Non-pigmented ciliary epithelial cell (primary cell): ENCODE measurements at regions not wholly inside any gene's neighbourhood (a gene's known extent, or its start where the extent isn't known, plus 50 kb on each side); places are given as distances from the start of the nearest gene placed in this dataset.

Source experiments
- DNase-seq: peaks from one replicate; pipeline ENCODE4 v3.0.0-alpha.2; 2010; ENCODE audit warnings: low read depth

GRCh38 chr18:4637876-4638275 is 182.8 kb upstream of the DLGAP1 start:
- no peak for DNase-seq

GRCh38 chr18:4636967-4637366 is 181.9 kb upstream of the DLGAP1 start:
- no peak for DNase-seq

- DNase-seq: no peak
Measured at GRCh38 chr18:4631239-4631638, 176.1 kb upstream of the DLGAP1 start.

GRCh38 chr18:4605212-4605611 is 150.1 kb upstream of the DLGAP1 start:
- no peak for DNase-seq

- no peak for DNase-seq
Measured at GRCh38 chr18:4603955-4604354, 148.8 kb upstream of the DLGAP1 start.

GRCh38 chr18:4599312-4599711 is 144.2 kb upstream of the DLGAP1 start:
- DNase-seq: no peak

DNA sequence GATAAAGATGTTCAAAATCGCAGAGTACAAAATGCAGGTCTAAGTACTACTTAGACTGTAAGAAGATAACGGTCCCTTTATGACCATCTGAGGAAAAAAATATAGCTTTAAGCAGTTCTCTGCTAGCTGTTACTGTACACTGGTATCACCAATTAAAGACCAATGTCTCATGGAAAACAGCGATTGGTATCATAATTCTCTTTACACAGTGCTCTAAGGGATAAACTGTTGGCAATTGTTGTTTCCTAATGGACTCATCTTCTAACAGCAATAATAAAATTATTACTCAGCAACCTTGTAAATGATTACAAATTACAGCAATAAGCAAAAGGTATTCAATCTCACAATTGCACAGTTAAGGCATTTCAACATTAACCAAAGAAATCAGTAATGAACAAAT is 142.2 kb upstream of the DLGAP1 start:
- DNase-seq: no peak

DNA sequence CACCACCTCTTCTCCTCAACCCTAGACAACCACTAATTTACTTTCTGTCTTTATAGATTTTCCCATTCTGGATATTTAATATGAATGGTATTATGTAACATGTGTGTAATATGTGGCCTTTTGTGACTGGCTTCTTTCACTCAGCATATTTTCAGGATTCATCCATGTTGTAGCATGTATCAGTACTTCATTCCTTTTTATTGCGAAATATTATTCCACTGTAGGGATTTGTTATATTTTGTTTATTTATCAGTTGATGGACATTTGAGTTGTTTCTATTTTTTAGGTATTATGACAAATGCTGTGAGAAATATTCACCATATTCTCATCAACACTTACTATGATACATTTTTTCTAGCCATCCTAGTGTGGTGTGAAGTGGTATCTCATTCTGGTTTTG is 138.8 kb upstream of the DLGAP1 start:
- no peak for DNase-seq

DNA sequence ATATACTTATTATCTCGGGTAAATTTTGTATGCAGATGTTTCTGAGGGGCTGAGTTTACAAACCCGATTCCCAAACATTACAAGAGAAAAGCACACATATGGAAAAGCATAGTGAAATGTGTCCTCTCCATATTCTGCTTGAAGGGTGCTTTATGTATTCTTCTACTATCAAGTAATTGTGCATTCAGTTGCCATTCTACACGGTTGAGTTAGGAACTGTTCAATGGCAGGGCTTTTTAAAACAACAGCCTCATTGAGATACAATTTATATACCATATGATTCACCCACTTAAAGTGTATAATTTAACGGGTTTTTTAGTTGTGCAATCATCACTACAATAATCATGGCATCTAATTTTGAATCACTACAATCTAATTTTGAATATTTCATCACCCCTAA is 138.4 kb upstream of the DLGAP1 start:
- DNase-seq: no peak

DNA sequence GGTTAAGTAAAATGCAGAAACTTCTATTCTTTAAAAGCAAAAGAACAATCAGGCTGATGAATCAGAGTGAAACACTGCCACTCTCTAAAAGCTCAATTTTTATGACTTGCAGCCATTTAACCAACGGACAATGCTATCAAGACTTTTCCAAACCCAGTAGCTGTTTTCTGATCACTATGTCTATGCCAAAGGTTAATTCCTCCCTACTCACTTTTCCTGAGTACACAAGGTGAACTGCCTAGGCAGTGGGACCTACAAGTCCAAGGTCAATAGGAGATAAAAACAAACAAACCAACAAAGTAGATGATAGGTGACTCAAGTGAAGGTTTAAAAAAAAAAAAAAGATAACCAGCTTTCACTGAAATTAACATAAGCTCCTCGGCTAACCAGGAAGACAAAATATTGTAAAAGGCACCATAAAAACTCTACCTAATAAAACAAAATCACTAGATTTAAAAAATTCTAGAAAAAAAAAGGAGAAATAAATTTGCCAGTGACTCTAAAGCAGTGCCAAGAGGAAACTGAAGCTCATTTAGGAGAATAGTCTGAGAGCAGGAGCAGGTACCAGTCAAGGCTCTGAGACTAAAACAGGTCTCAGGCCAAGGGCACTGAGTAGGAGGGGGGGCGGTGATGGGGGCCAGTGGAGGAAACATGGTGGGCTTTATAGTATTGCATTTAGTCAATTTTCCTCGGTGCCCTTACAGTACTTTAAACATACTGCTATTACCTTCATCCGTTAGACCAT is 134.1 kb upstream of the DLGAP1 start:
- no peak for DNase-seq

GRCh38 chr18:4587204-4587603 is 132.1 kb upstream of the DLGAP1 start:
- DNase-seq: no peak

DNA sequence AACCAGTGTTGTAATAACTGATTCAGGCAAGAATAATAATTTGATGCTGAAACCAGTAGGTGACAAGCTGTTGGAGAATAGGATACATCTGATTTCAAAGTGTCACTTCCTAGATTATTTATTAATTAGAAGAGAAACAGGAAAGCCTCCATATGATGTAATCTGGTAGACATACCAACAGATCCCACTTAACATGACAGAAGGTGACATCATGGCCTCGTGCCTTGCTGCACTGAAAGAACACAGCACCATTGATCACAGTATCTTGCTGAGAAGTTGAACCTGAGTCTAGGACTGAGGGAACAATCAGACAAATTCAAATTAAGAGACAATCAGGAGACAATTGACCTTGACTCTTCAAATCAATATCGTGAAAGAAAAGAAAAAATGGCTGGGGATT is 131.6 kb upstream of the DLGAP1 start:
- no peak for DNase-seq

GRCh38 chr18:4582431-4583335 is 127.6 kb upstream of the DLGAP1 start:
- no peak for DNase-seq

DNA sequence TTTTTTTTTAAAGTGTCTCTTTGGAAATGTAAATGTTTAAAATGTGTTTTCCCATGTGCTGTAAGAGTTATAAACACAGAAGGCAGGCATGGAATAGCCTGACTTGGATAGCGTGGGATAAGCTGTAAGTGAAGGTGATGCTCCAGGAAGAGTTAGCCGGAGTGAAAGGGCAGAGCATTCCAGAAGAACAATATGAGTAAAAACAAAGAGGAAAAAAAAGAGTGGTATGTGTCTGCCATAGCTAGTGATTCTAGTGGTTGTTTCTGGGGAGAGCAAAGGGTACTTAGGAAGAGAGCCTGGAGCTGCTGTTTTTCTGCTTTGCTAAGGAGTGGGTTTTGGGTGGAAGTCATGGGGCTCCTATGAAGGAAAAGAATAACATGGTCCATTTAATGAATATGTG is 126.9 kb upstream of the DLGAP1 start:
- DNase-seq: no peak

GRCh38 chr18:4578449-4578848 is 123.3 kb upstream of the DLGAP1 start:
- no peak for DNase-seq

DNA sequence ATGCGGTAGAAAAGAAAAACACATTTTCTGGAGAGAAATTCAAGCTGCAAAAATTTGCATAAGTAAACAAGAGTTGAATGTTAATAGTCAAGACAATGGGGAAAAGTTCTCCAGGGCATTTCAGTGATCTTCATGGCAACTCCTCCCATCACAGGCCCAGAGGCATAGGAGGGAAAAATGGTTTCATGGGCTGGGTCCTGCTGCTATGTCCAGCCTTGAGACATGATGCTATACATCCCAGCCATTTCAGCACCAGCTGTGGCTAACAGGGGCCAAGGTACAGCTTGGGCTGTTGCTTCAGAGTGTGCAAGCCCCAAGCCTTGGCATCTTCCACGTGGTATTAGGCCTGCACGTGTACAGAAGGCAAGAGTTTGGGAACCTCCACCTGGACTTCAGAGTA is 118.6 kb upstream of the DLGAP1 start:
- no peak for DNase-seq

DNA sequence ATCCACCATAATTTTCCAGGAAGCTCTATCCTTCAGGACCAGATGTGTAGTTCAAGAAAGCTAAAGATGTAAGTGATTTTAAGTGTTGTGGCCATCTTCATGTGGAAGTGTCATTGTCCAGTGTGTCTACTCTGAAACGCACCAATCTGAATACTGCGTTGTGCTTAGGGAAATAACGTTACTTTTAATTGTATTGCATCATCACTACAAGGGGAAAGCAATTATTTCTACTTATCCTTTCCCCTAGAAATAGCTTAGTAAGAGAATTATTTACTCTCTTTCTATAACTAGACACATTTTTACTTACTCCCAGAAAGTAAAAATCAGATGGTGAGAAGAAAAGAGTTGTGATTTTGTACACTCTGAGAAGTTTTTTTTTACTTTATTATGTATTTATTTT is 102.4 kb upstream of the DLGAP1 start:
- DNase-seq: no peak

DNA sequence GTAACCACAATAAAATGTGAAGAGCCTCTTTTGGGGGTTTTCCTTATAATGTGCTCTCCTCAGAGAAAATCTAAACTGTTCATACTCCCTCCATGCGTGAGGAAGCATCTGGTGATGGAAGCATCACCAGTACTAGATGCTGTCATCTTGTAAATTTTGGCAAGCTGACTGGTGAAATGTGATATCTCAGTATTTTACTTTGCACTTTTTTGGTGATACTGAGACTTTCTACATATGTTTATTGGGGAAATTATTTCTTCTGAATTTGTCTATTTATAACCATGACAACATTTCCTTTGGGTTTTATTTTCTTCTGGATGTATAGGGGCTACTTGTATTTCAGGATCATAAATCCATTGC is 95.9 kb upstream of the DLGAP1 start:
- no peak for DNase-seq

DNA sequence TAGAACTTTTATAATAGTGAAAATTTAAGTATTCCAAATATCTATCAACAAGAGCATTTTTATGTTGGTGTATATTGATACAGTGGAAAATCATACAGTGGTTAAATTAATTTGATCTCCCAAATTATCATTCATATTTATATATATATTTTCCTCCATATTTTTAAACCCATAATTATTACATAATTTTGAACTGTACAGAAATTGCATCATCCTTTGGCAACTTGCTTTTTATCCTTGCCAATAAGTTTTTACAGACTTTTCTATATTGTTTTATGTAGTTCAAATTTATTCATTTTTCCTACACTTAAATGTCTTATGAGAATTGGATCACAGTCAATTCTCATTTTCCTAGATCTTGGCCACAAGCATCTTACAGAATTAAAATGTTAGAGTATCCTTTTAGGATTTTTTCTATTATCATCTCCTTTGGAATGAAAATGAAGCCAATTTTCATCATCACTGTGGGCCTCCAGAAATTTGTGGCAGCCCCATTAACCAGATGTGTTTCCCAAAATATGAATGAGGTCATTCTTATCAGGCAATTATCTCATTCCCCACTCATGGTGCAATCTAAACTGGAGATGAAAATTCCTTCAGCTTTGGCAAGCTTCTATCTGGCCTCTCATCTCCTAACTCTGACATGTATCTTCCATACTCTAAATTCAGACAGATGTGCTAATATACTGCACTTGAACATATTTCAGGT is 94.2 kb upstream of the DLGAP1 start:
- DNase-seq: no peak

DNA sequence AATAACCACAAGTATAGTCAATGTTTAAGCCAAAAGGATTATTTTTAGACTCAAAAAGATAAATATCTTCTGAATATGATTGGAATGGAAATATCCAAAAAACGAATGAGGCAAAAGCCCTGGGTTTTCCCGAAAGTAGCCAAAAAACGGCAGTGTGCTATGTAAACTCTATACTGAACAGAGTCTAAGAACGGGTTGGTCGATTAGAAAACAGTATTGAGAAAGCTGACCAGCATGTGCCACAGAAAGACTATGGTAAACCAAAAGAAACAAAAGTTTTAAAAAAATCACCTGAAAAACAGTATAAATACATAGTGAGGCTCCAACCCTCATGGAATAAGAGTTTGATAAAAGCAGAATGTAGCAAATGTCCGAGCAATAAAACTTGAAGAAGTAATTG is 92.0 kb upstream of the DLGAP1 start:
- no peak for DNase-seq

DNA sequence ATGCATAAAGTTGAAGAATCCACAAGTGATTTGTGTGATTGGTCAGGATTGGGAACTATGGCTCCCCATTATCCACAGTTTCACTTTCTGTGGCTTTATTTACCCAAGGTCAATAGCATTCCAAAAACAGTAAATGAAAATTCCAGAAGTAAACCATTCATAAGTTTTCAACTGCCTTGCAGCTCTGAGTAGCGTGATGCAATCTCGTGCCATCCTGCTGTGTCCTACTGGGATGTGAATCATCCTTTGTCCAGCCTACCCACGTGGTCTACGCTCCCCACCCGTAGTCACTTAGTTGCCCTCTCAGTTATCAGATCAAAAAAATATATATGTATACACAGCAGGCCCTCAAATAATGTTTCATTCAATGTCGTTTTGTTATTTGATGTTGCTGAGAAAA is 89.0 kb upstream of the DLGAP1 start:
- peak; percentile 2 for DNase-seq

GRCh38 chr18:4543711-4544110 is 88.6 kb upstream of the DLGAP1 start:
- no peak for DNase-seq

DNA sequence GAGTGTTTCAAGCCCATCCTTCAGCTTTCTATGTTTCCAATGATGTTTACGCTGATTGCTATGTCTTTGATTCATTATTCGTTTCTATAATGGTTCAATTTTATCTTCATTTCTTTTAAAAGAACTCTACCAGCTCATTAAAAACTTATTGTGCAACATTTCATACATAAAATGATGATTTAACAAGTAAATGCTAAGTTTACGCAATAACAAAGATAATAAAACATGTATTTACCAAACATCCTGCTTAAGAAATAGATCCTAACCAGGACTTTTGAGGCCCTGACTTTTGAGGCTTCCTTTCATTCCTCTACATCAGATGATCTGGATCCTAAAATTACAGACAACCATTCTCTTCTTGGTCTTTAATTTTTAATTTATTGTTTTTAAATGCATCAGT is 86.5 kb upstream of the DLGAP1 start:
- no peak for DNase-seq
